Duodenal mucosa (tissue), 2 donors: ENCODE measurements at regions not wholly inside any gene's neighbourhood (a gene's known extent, or its start where the extent isn't known, plus 50 kb on each side); places are given as distances from the start of the nearest gene placed in this dataset.
A peak's percentile ranks its signal among the peaks of the same experiment; 100 is the strongest.

Experiments used
- H3K27ac ChIP-seq: one replicate; pipeline ENCODE4 v1.7.0; 2013; ENCODE audit warnings: low read depth, low read length
- H3K27me3 ChIP-seq, 2 donors: one replicate each; pipeline ENCODE4 v1.7.0; 2013; ENCODE audit warnings: low read length in 2 of 2, control low read depth in 1 of 2; ENCODE audit not compliant: insufficient read depth in 2 of 2, control insufficient read depth in 1 of 2
- H3K36me3 ChIP-seq, 2 donors: one replicate each; pipeline ENCODE4 v1.7.0; 2013; ENCODE audit warnings: low read length in 2 of 2, control low read depth in 1 of 2; ENCODE audit not compliant: insufficient read depth in 2 of 2, control insufficient read depth in 1 of 2
- H3K4me1 ChIP-seq, 2 donors: one replicate each; pipeline ENCODE4 v1.7.0; 2013; ENCODE audit warnings: low read length in 2 of 2, control low read depth in 1 of 2; ENCODE audit not compliant: insufficient read depth in 2 of 2, control insufficient read depth in 1 of 2
- H3K4me3 ChIP-seq, 2 donors: one replicate each; pipeline ENCODE4 v1.7.0; 2013; ENCODE audit warnings: low read length in 2 of 2, low read depth in 1 of 2
- H3K9ac ChIP-seq, 2 donors: one replicate each; pipeline ENCODE4 v1.7.0; 2013; ENCODE audit warnings: low read length in 2 of 2, low read depth in 1 of 2
- H3K9me3 ChIP-seq, 2 donors: one replicate each; pipeline ENCODE4 v1.7.0; 2013; ENCODE audit warnings: low read length in 2 of 2, control low read depth in 1 of 2; ENCODE audit not compliant: control insufficient read depth in 1 of 2

DNA sequence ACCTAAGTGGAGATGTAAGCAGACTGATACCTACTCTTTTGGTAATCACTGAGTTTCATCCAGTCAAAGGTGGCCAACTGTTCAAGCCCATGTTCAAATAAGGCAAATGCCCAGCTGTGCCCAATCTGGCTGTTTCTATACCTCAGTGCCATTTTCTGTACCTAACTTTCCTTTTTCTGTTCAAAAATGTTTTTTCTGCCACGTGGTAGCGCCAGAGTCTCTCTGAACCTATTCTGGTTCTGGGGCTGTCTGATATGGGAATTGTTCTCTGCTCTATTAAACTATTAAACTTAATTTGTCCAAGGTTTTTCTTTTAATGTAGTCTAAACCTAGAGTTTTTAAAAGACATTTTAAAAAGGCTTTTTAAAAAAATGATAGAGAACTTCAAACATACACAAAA, 391.2 kb downstream of the NOVA1 start:
- Histone ChIP-seq H3K9ac (no peak overlapping the region), H3K4me3 (no peak overlapping the region), H3K4me1 (no peaks in the 10 kb centered on the region), H3K27ac (no peak overlapping the region), H3K9me3 (no peaks in the 10 kb centered on the region), H3K36me3 (no peaks in the 10 kb centered on the region), H3K27me3 (peaks cover 0 to 7% of the 10 kb centered on the region in 2 donors)

GRCh38 chr14:26204728-26205479, 392.9 kb downstream of the NOVA1 start:
- Histone ChIP-seq H3K36me3 (no peaks in the 10 kb centered on the region), H3K4me3 (peak overlapping the region; percentile 1 to 36), H3K27ac (no peak overlapping the region), H3K9me3 (no peaks in the 10 kb centered on the region), H3K4me1 (no peaks in the 10 kb centered on the region), H3K27me3 (peaks cover 0 to 7% of the 10 kb centered on the region in 2 donors), H3K9ac (no peak overlapping the region)

DNA sequence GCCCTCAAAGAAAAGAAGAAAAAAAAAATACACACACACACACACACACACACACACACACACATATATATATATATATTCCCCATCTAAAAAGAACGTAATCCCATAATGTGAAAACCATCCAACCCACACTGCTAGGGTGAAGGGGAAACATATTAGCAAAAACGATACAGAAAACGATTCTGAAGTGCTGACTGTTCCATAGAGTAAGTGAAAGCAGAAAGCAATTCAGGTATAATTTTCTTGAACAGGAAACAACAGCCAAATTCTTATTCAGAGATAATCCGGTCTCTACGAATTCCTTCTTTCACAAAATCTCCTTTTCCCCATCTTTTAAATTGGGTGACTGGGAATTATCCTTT, 393.5 kb downstream of the NOVA1 start:
- H3K36me3 ChIP-seq, result no peaks in the 10 kb centered on the region
- no peaks in the 10 kb centered on the region for H3K4me1 ChIP-seq
- peaks cover 0 to 7% of the 10 kb centered on the region in 2 donors for H3K27me3 ChIP-seq
- H3K9me3 ChIP-seq, result no peaks in the 10 kb centered on the region
- no peak overlapping the region for H3K9ac ChIP-seq
- no peak overlapping the region for H3K4me3 ChIP-seq
- H3K27ac ChIP-seq, result no peak overlapping the region

- Histone ChIP-seq H3K27ac (no peak overlapping the region), H3K27me3 (peaks cover 0 to 7% of the 10 kb centered on the region in 2 donors), H3K4me3 (no peak overlapping the region), H3K36me3 (no peaks in the 10 kb centered on the region), H3K9ac (no peak overlapping the region), H3K9me3 (no peaks in the 10 kb centered on the region), H3K4me1 (no peaks in the 10 kb centered on the region)
Measured at GRCh38 chr14:26200687-26201086, 397.1 kb downstream of the NOVA1 start.

- Histone ChIP-seq H3K9me3 (no peaks in the 10 kb centered on the region), H3K27me3 (no peaks in the 10 kb centered on the region), H3K36me3 (no peaks in the 10 kb centered on the region), H3K4me3 (no peak overlapping the region), H3K9ac (no peak overlapping the region), H3K4me1 (no peaks in the 10 kb centered on the region), H3K27ac (no peak overlapping the region)
Measured at GRCh38 chr14:26199590-26200370, 398.1 kb downstream of the NOVA1 start.

GRCh38 chr14:26199096-26199495, 398.7 kb downstream of the NOVA1 start:
- no peaks in the 10 kb centered on the region for H3K9me3 ChIP-seq
- H3K36me3 ChIP-seq, result no peaks in the 10 kb centered on the region
- no peak overlapping the region for H3K9ac ChIP-seq
- H3K4me1 ChIP-seq, result no peaks in the 10 kb centered on the region
- H3K27ac ChIP-seq, result no peak overlapping the region
- H3K4me3 ChIP-seq, result no peak overlapping the region
- H3K27me3 ChIP-seq, result no peaks in the 10 kb centered on the region

GRCh38 chr14:26194816-26195215, 403.0 kb downstream of the NOVA1 start:
- no peak overlapping the region for H3K9ac ChIP-seq
- H3K36me3 ChIP-seq, result no peaks in the 10 kb centered on the region
- H3K9me3 ChIP-seq, result no peaks in the 10 kb centered on the region
- no peak overlapping the region for H3K4me3 ChIP-seq
- H3K4me1 ChIP-seq, result no peaks in the 10 kb centered on the region
- no peak overlapping the region for H3K27ac ChIP-seq
- no peaks in the 10 kb centered on the region for H3K27me3 ChIP-seq

DNA sequence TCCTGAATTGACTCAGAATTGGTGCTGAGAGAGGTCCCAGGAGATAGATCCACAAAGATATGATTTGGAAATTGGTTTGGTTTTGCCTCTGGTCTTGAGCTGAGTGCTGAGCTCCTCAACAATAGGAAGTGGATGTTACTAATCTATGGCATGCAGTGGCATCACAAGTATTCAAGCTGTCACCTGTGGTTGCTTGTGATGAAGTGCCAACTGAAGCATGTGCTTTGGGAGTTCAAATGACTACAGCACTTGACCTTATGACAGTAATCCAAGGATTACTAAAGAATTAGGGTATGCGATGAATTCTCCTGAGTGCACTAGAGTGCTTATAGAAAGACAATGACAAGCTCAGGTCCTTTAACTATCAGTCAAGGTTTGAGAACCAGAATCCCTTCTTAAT, 406.2 kb downstream of the NOVA1 start:
- Histone ChIP-seq H3K4me3 (no peak overlapping the region), H3K36me3 (no peaks in the 10 kb centered on the region), H3K9ac (no peak overlapping the region), H3K4me1 (no peaks in the 10 kb centered on the region), H3K27ac (no peak overlapping the region), H3K9me3 (no peaks in the 10 kb centered on the region), H3K27me3 (no peaks in the 10 kb centered on the region)

DNA sequence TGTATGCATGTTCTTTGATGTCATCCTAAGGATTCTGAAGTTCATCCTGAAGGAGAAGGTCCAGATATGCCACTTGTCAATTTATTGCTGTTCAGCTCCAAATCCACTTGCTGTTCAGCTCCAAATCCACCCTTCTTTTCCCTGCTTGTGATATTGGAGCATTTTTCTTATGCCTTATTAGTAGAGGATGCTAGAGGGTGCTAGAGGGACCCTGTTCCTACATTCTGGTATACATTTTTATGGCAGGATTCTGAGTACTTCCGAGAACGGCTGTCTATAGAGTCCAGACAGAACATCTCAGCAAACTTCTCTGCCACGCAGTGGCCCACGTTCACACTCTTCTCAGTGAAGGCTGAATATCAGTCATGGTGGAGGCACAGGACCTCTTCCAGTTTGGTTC, 406.7 kb downstream of the NOVA1 start:
- no peak overlapping the region for H3K9ac ChIP-seq
- no peak overlapping the region for H3K4me3 ChIP-seq
- no peaks in the 10 kb centered on the region for H3K27me3 ChIP-seq
- no peaks in the 10 kb centered on the region for H3K9me3 ChIP-seq
- no peaks in the 10 kb centered on the region for H3K36me3 ChIP-seq
- H3K27ac ChIP-seq, result no peak overlapping the region
- no peaks in the 10 kb centered on the region for H3K4me1 ChIP-seq

- Histone ChIP-seq H3K27me3 (no peaks in the 10 kb centered on the region), H3K27ac (no peak overlapping the region), H3K9me3 (no peaks in the 10 kb centered on the region), H3K36me3 (no peaks in the 10 kb centered on the region), H3K4me3 (no peak overlapping the region), H3K4me1 (no peaks in the 10 kb centered on the region), H3K9ac (no peak overlapping the region)
Measured at GRCh38 chr14:26190646-26191045, 407.2 kb downstream of the NOVA1 start.
